GM18520 (cell line): ENCODE measurements at regions not wholly inside any gene's neighbourhood (a gene's known extent, or its start where the extent isn't known, plus 50 kb on each side); places are given as distances from the start of the nearest gene placed in this dataset.

Source experiments
- ATAC-seq: cut with Tn5 transposase; IDR thresholded peaks from one replicate; pipeline ENCODE4 v1.9.1; 2021; ENCODE audit not compliant: unreplicated experiment

- ATAC-seq: no peak
Measured at GRCh38 chr5:143730112-143730801, 81.7 kb upstream of the HMHB1 start.

- no peak for ATAC-seq
Measured at GRCh38 chr5:143729334-143729946, 82.5 kb upstream of the HMHB1 start.

- ATAC-seq: no peak
Measured at GRCh38 chr5:143723159-143723558, 88.8 kb upstream of the HMHB1 start.

- ATAC-seq: no peak
Measured at GRCh38 chr5:143721925-143722324, 90.0 kb upstream of the HMHB1 start.

GRCh38 chr5:143720689-143721088 lies 91.3 kb upstream of the HMHB1 start:
- ATAC-seq: no peak

GRCh38 chr5:143717400-143717799 lies 94.6 kb upstream of the HMHB1 start:
- no peak for ATAC-seq

GRCh38 chr5:143716881-143717280 lies 95.1 kb upstream of the HMHB1 start:
- no peak for ATAC-seq

- ATAC-seq: no peak
Measured at GRCh38 chr5:143715616-143716015, 96.3 kb upstream of the HMHB1 start.

GRCh38 chr5:143714629-143715028 lies 97.3 kb upstream of the HMHB1 start:
- ATAC-seq: no peak

GRCh38 chr5:143713047-143714003 lies 98.6 kb upstream of the HMHB1 start:
- ATAC-seq: no peak

- no peak for ATAC-seq
Measured at GRCh38 chr5:143708672-143709071, 103.3 kb upstream of the HMHB1 start.

- no peak for ATAC-seq
Measured at GRCh38 chr5:143707806-143708205, 104.2 kb upstream of the HMHB1 start.

GRCh38 chr5:143705381-143705780 lies 106.6 kb upstream of the HMHB1 start:
- no peak for ATAC-seq

GRCh38 chr5:143703659-143704058 lies 108.3 kb upstream of the HMHB1 start:
- no peak for ATAC-seq

GRCh38 chr5:143701493-143701892 lies 110.5 kb upstream of the HMHB1 start:
- no peak for ATAC-seq

GRCh38 chr5:143700994-143701393 lies 111.0 kb upstream of the HMHB1 start:
- no peak for ATAC-seq

- ATAC-seq: no peak
Measured at GRCh38 chr5:143699121-143699520, 112.8 kb upstream of the HMHB1 start.

- ATAC-seq: no peak
Measured at GRCh38 chr5:143698574-143698973, 113.4 kb upstream of the HMHB1 start.

- no peak for ATAC-seq
Measured at GRCh38 chr5:143696921-143697320, 115.0 kb upstream of the HMHB1 start.

- no peak for ATAC-seq
Measured at GRCh38 chr5:143695941-143696340, 116.0 kb upstream of the HMHB1 start.

- no peak for ATAC-seq
Measured at GRCh38 chr5:143695244-143695864, 116.6 kb upstream of the HMHB1 start.
